Left lung (tissue), 4 donors: ENCODE measurements at regions not wholly inside any gene's neighbourhood (a gene's known extent, or its start where the extent isn't known, plus 50 kb on each side); places are given as distances from the start of the nearest gene placed in this dataset.
A peak's percentile ranks its signal among the peaks of the same experiment; 100 is the strongest.

Experiments used
- ATAC-seq: fragments of 200-7000 bp; cut with Tn5 transposase; one replicate; pipeline ENCODE4 v1.9.1; 2020; ENCODE audit warnings: moderate library complexity
- DNase-seq, 4 donors: peaks; one replicate each; pipeline ENCODE4 v3.0.0-alpha.2; 2013 to 2020
- H3K27ac ChIP-seq, 2 donors: fragments of 200-600 bp; sonication (generic) in 1 of 2; one replicate each; pipeline versions ENCODE4 v1.5.0 to v1.8.0; 2020 to 2021
- H3K27me3 ChIP-seq, 2 donors: fragments of 200-600 bp; sonication (generic) in 1 of 2; one replicate each; pipeline versions ENCODE4 v1.5.0 to v1.8.0; 2020 to 2021
- H3K36me3 ChIP-seq, 2 donors: fragments of 200-600 bp; sonication (generic) in 1 of 2; one replicate each; pipeline versions ENCODE4 v1.5.0 to v1.8.0; 2020 to 2021
- H3K4me1 ChIP-seq, 2 donors: fragments of 200-600 bp; one replicate each; pipeline ENCODE4 v1.8.0; 2021
- H3K4me3 ChIP-seq, 2 donors: fragments of 200-600 bp; sonication (generic) in 1 of 2; one replicate each; pipeline versions ENCODE4 v1.5.0 to v1.8.0; 2020 to 2021; ENCODE audit warnings: mild to moderate bottlenecking in 1 of 2
- H3K9me3 ChIP-seq, 2 donors: fragments of 200-600 bp; sonication (generic) in 1 of 2; one replicate each; pipeline versions ENCODE4 v1.5.0 to v1.8.0; 2020 to 2021
- intact Hi-C, 2 donors: fragments of 100-400 bp; cut with DNase I; formaldehyde crosslinking; loops; one replicate each; pipeline versions ENCODE4 v1.11.2 to v1.14.2; 2022
- TF ChIP-seq, protein P1 (sequence below), 2 donors: fragments of 200-600 bp; sonication (generic) in 1 of 2; IDR thresholded peaks; one replicate each; pipeline versions ENCODE4 v1.5.0 to v1.8.0; 2021; ENCODE audit warnings: antibody characterized with exemption in 2 of 2
- donor health status: DM: no; HTN: yes; CAD: no.
- donor health status: DM: no; HTN: no; CAD: no.

DNA sequence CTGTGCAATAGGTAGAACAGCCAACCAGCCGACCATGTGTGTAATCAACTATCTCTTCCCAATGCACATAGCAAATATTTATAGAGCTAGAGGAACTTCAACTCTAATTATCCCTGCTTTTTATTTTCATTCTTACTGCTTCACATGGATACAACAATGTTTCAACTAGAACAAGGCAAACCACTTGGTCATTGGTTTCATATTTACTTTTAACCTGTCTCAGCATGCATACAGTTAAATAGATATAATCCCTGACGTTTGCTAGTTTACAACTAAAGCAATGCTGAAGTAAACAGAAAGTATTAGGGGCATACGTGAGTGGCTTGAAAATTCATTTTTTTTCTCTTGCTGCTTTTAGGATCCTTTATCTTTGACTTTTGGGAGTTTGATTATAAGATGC, 318.5 kb upstream of the MAP3K7 start:
- Histone ChIP-seq H3K27ac (no peak overlapping the region), H3K4me1 (no peaks in the 10 kb centered on the region), H3K4me3 (no peak overlapping the region), H3K36me3 (no peaks in the 10 kb centered on the region), H3K9me3 (no peaks in the 10 kb centered on the region), H3K27me3 (no peaks in the 10 kb centered on the region)
- intact Hi-C loops = no loop called here
- ATAC-seq (no peak), DNase-seq (no peak)
- TF ChIP-seq, protein P1, sequence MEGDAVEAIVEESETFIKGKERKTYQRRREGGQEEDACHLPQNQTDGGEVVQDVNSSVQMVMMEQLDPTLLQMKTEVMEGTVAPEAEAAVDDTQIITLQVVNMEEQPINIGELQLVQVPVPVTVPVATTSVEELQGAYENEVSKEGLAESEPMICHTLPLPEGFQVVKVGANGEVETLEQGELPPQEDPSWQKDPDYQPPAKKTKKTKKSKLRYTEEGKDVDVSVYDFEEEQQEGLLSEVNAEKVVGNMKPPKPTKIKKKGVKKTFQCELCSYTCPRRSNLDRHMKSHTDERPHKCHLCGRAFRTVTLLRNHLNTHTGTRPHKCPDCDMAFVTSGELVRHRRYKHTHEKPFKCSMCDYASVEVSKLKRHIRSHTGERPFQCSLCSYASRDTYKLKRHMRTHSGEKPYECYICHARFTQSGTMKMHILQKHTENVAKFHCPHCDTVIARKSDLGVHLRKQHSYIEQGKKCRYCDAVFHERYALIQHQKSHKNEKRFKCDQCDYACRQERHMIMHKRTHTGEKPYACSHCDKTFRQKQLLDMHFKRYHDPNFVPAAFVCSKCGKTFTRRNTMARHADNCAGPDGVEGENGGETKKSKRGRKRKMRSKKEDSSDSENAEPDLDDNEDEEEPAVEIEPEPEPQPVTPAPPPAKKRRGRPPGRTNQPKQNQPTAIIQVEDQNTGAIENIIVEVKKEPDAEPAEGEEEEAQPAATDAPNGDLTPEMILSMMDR (IDR thresholded peaks at IDR 0.05) = no peak

DNA sequence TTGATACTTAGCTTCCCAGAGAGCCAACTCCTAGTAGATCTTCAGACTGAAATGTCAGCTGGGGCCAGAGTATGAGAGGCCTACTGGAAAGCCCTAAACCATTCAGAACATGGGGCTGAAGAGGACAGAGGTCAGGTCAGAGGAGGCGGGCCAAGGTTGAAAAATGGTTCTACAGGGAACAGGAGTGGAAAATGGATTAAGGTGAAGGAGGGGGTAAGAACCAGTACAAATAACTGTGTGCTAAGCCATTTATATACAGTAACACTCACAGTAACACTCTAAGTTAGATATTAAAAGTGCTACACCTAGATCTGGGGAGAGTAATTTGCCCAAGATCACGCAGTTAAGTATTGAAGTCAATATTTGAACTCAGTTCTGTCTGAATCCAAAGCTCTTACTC, 313.2 kb upstream of the MAP3K7 start:
- TF ChIP-seq, protein P1 (IDR thresholded peaks at IDR 0.05) = no peak
- intact Hi-C loops = no loop called here
- no peaks in the 10 kb centered on the region for H3K9me3 ChIP-seq
- peak in 1 of 4 donors; percentile 49 for DNase-seq
- H3K4me3 ChIP-seq = no peak overlapping the region
- H3K36me3 ChIP-seq = no peaks in the 10 kb centered on the region
- ATAC-seq = peak; percentile 93
- H3K4me1 ChIP-seq = no peaks in the 10 kb centered on the region
- no peak overlapping the region for H3K27ac ChIP-seq
- no peaks in the 10 kb centered on the region for H3K27me3 ChIP-seq

DNA sequence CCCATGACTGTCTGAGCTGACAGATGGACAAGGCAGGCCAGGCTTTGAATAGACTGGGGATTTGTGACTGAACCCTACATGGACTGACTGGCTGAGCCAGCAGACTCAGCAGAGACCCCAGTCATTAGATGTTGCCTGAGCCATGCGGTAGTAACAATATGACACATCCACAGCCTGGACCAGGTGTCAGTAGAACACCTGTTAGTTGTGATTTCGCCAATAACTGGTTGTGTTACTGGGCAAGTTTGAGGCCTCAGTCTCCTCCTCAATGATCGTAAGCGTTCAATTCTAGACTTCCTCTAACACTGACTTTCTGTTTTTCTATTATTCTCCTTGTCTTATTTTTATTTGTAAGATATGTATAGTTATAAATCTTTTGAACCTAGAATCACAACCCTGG, 311.9 kb upstream of the MAP3K7 start:
- Histone ChIP-seq H3K4me3 (no peak overlapping the region), H3K27me3 (peaks cover 0 to 4% of the 10 kb centered on the region in 2 donors), H3K27ac (no peak overlapping the region), H3K4me1 (no peaks in the 10 kb centered on the region), H3K36me3 (no peaks in the 10 kb centered on the region), H3K9me3 (no peaks in the 10 kb centered on the region)
- intact Hi-C loops = no loop called here
- ATAC-seq (no peak), DNase-seq (no peak)
- TF ChIP-seq, protein P1 (IDR thresholded peaks at IDR 0.05) = no peak

DNA sequence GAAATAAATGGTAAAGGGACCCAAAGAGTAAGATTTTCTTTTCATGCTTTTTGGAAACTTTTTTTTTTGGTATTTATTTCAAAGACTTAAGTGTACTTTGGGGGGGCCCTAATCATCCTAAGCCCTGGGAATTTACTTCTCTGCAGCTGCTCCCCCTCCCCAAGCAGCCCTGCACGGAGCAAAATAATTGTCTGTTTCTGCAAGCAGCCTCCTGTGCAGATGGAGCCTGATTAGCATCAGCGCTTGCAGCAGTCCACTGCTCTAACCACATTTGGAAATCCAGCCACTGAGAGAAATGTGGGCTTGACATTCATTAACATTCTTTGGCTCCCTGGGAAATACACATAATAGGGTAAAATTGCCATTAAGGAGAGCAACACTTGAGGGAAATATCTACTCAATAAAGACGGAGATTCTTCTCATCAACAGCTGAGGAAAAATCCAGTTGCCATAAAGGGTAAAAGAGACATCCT, 309.2 kb upstream of the MAP3K7 start:
- intact Hi-C loops = no loop called here
- H3K4me1 ChIP-seq = no peaks in the 10 kb centered on the region

DNA sequence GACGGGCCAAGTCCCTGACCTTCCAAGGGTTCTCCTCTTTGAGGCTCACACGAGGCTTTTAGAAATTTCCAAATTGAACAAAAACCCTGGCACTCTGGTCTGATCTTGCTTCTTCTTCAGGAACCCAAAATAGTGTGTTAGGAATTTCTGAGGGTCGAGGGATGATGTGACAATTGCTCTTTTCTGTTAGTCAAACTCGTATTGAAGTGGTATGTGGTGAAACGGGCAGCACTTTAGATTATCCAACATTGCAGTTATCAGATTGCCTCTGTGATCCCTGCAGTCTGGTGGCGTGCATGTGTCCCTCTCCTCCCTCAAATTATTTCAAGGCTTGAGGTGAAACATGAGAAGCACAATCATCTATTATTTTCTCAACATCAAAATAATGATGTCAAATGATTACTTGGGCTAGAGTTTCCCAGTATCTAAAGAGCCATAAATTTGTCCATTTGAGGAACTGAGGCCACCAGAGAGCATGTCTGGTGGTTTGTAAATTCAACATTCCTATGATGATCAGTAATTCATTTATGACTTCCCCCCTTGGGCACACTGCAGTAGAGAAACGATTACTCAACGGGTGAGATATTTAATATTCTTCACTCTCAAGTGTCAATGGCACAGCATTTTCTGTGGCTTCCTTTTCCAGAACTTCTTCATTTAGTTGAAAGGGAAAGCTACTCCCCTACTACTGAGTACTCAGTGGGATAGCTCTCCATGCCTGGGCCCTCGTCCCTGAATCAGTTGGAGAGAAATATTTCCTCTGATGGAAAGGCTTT, 308.6 kb upstream of the MAP3K7 start:
- DNase-seq = no peak
- TF ChIP-seq, protein P1 (IDR thresholded peaks at IDR 0.05) = no peak
- intact Hi-C loops = no loop called here
- Histone ChIP-seq H3K4me1 (no peaks in the 10 kb centered on the region), H3K9me3 (no peaks in the 10 kb centered on the region), H3K4me3 (no peak overlapping the region), H3K36me3 (no peaks in the 10 kb centered on the region), H3K27me3 (peaks cover 0 to 4% of the 10 kb centered on the region in 2 donors), H3K27ac (no peak overlapping the region)
- no peak for ATAC-seq

More for the DNA sequence above, 309.2 kb upstream of the MAP3K7 start:
- no peak overlapping the region for H3K4me3 ChIP-seq
- H3K27ac ChIP-seq = no peak overlapping the region
- H3K36me3 ChIP-seq = no peaks in the 10 kb centered on the region
- no peaks in the 10 kb centered on the region for H3K9me3 ChIP-seq
- DNase-seq = no peak
- peaks cover 0 to 4% of the 10 kb centered on the region in 2 donors for H3K27me3 ChIP-seq
- no peak for ATAC-seq
- TF ChIP-seq, protein P1 (IDR thresholded peaks at IDR 0.05) = no peak
